T-cell (primary cell): ENCODE measurements at regions not wholly inside any gene's neighbourhood (a gene's known extent, or its start where the extent isn't known, plus 50 kb on each side); places are given as distances from the start of the nearest gene placed in this dataset.

Experiments
- ATAC-seq, 4 experiments: fragments of 200-7000 bp in 3 of 4; fragments of 150-1000 bp in 1 of 4; cut with Tn5 transposase; replicated peaks in 1 of 4; 1 replicate in 3 of 4; 2 replicates in 1 of 4; pipeline ENCODE4 v1.10.0; 2021; ENCODE audit warnings: moderate library complexity in 3 of 4, mild to moderate bottlenecking in 2 of 4, moderate number of reproducible peaks in 1 of 4
- CTCF ChIA-PET, 2 donors: fragments of 300-600 bp; sonication (Branson Sonifier 250); formaldehyde crosslinking; loops; one replicate each; lab custom pipeline; 2022; ENCODE audit warnings: antibody characterized with exemption in 2 of 2; lab: Charles Lee
- POLR2A ChIA-PET, 2 donors: fragments of 300-600 bp; sonication (Branson Sonifier 250); formaldehyde crosslinking; loops; one replicate each; lab custom pipeline; 2022; ENCODE audit warnings: antibody characterized with exemption in 2 of 2; lab: Charles Lee
- DNase-seq, 35 experiments: peaks; one replicate each; pipeline versions ENCODE4 v3.0.0 to v3.0.0-alpha.2; 2013 to 2023
- H3K27ac ChIP-seq: one replicate; pipeline ENCODE4 v1.5.1; 2013; ENCODE audit warnings: low read length
- H3K27me3 ChIP-seq, 2 experiments: replicated peaks in 1 of 2; 1 replicate in 1 of 2; 2 replicates in 1 of 2; pipeline versions ENCODE4 v1.6.1 to v1.7.0; 2013; ENCODE audit warnings: low read length in 1 of 2, mixed read lengths in 1 of 2; ENCODE audit not compliant: control insufficient read depth in 2 of 2, insufficient read depth in 2 of 2; ENCODE audit errors: extremely low read depth in 1 of 2
- H3K36me3 ChIP-seq, 2 donors: 1 replicate in 1 of 2; 2 replicates in 1 of 2; pipeline versions ENCODE4 v1.6.1 to v1.7.0; 2013; ENCODE audit warnings: low read length in 1 of 2; ENCODE audit not compliant: control insufficient read depth in 2 of 2, insufficient read depth in 1 of 2; ENCODE audit errors: extremely low read depth in 1 of 2
- H3K4me1 ChIP-seq, 2 experiments: 1 replicate in 1 of 2; 2 replicates in 1 of 2; pipeline versions ENCODE4 v1.6.1 to v1.7.0; 2013; ENCODE audit warnings: low read length in 2 of 2, mixed read lengths in 1 of 2; ENCODE audit not compliant: insufficient read depth in 2 of 2, control insufficient read depth in 1 of 2; ENCODE audit errors: extremely low read depth in 1 of 2
- H3K4me3 ChIP-seq, 2 donors: 1 replicate in 1 of 2; 2 replicates in 1 of 2; pipeline versions ENCODE4 v1.5.1 to v1.7.0; 2013; ENCODE audit warnings: mild to moderate bottlenecking in 2 of 2, low read length in 1 of 2, moderate library complexity in 1 of 2; ENCODE audit not compliant: control insufficient read depth in 1 of 2; ENCODE audit errors: extremely low read depth in 1 of 2
- H3K9me3 ChIP-seq: 2 replicates; pipeline ENCODE4 v1.7.0; 2013
- H3K27ac Mint-ChIP-seq, 2 donors: one replicate each; pipeline ENCODE4 v1.8.0; 2020 to 2021; ENCODE audit warnings: mild to moderate bottlenecking in 2 of 2, mixed read lengths in 2 of 2
- H3K27me3 Mint-ChIP-seq, 2 donors: one replicate each; pipeline ENCODE4 v1.8.0; 2021 to 2022; ENCODE audit warnings: mixed read lengths in 2 of 2
- H3K36me3 Mint-ChIP-seq: one replicate; pipeline ENCODE4 v1.8.0; 2021; ENCODE audit warnings: mixed read lengths
- H3K4me1 Mint-ChIP-seq, 3 donors: one replicate each; pipeline ENCODE4 v1.8.0; 2020 to 2022; ENCODE audit warnings: mixed read lengths in 3 of 3, mild to moderate bottlenecking in 1 of 3
- H3K4me3 Mint-ChIP-seq, 3 donors: one replicate each; pipeline ENCODE4 v1.8.0; 2020 to 2022; ENCODE audit warnings: mild to moderate bottlenecking in 3 of 3, mixed read lengths in 3 of 3, moderate library complexity in 3 of 3
- H3K9me3 Mint-ChIP-seq, 3 donors: one replicate each; pipeline ENCODE4 v1.8.0; 2020 to 2022; ENCODE audit warnings: mixed read lengths in 3 of 3
- WGBS: methylation state at CpG from one replicate; pipeline ENCODE4 v1.1.5; 2013; ENCODE audit warnings: missing lambda C conversion rate; ENCODE audit not compliant: insufficient coverage; 5-methylcytosine and 5-hydroxymethylcytosine counted together

DNA sequence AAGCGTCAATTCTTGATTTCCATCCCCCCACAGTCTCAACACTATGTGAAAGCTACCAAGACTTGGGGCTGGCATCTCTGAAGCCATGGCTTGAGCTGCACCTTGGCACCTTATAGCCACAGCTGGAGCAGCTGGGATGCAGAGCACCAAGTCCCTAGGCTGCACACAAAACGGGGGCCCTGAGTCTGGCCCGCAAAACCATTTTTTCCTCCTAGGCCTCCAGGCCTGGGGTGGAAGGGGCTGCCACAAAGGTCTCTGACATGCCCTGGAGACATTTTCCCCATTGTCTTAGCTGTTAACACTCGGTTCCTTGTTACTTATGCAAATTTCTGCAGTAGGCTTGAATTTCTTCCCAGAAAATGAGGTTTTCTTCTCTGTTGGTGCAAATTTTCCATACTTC lies 89.8 kb upstream of the GNAI1 start:
- WGBS = 89% methylated on average over 4 of the region's 4 CpGs
- Mint-ChIP-seq H3K9me3 (peaks cover 7 to 19% (median 8%) of the 10 kb centered on the region in 3 donors), H3K4me1 (no peaks in the 10 kb centered on the region), H3K4me3 (no peak overlapping the region), H3K27me3 (peaks cover 0 to 3% of the 10 kb centered on the region in 2 donors), H3K36me3 (no peaks in the 10 kb centered on the region), H3K27ac (no peak overlapping the region)
- Histone ChIP-seq H3K27me3 (no peaks in the 10 kb centered on the region), H3K4me3 (no peak overlapping the region), H3K36me3 (no peaks in the 10 kb centered on the region), H3K27ac (no peak overlapping the region), H3K9me3 (no peaks in the 10 kb centered on the region), H3K4me1 (no peaks in the 10 kb centered on the region)
- no peak for ATAC-seq
- ChIA-PET POLR2A (interaction anchor here in 1 of 2 donors (0.6 kb wide), 1 partner anchor 12 kb away, joined by 3 read pairs; no protein-coding TSS in a partner anchor), CTCF (interaction anchor here in 1 of 2 donors (0.6 to 1.3 kb wide), 2 partner anchors 10 to 25 kb away, joined by 3 read pairs; no protein-coding TSS in a partner anchor)
- DNase-seq = no peak

DNA sequence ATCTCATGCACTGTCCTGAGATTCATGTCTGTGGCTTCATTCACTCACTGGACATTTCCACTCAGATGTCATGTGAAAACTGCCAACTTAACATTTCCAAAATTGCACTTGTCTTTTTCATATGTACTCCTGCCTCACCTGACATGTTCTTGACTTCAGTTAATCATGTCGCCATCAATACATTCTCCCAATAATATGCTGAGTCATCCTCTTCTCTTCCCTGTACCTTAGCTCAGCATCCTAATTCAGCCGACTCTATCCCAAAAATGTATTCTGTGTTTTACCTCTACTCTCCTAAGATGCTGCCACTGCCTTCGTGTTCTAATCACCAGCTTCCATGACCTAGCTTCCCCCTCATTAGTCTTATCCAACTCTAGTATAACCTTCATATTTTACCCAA lies 93.9 kb upstream of the GNAI1 start:
- DNase-seq (no peak), ATAC-seq (no peak)
- Histone ChIP-seq H3K4me1 (no peaks in the 10 kb centered on the region), H3K27ac (no peak overlapping the region), H3K36me3 (no peaks in the 10 kb centered on the region), H3K9me3 (no peaks in the 10 kb centered on the region), H3K27me3 (no peaks in the 10 kb centered on the region), H3K4me3 (no peak overlapping the region)
- Mint-ChIP-seq H3K4me1 (no peaks in the 10 kb centered on the region), H3K27ac (no peak overlapping the region), H3K4me3 (no peak overlapping the region), H3K27me3 (no peaks in the 10 kb centered on the region), H3K36me3 (no peaks in the 10 kb centered on the region), H3K9me3 (peaks cover 7 to 19% (median 8%) of the 10 kb centered on the region in 3 donors)
- POLR2A ChIA-PET = no interaction called here
- 77% methylated on average over 3 of the region's 3 CpGs for whole genome bisulfite sequencing
- CTCF ChIA-PET = interaction anchor here in 1 of 2 donors (0.6 kb wide), 1 partner anchor 887 kb away, joined by 3 read pairs; no protein-coding TSS in a partner anchor

DNA sequence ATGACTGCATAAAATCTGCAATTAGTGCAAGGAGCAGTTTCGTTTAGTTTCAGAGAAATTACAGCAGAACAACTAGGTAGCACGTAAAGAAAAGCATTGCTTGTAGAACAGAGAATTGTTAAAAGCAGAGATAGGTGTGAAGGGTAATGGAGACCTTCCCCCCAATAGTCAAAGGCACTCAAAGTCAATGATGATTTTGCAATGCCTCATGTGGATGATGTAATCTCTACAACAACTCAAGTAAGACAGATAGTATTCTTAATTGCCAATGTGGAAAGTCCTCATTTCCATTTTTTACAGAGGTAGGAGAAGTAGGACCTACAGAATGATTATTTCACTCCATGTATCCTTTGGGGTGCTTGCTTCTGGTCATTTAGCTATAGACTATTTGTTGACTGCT lies 94.3 kb upstream of the GNAI1 start:
- H3K4me3 ChIP-seq = no peak overlapping the region
- no CpG with 5 or more reads among the region's 2 CpGs for WGBS
- Mint-ChIP-seq H3K9me3 (peaks cover 4 to 15% (median 4%) of the 10 kb centered on the region in 3 donors), H3K36me3 (no peaks in the 10 kb centered on the region), H3K4me1 (no peaks in the 10 kb centered on the region), H3K4me3 (no peak overlapping the region), H3K27ac (no peak overlapping the region), H3K27me3 (no peaks in the 10 kb centered on the region)
- H3K36me3 ChIP-seq = no peaks in the 10 kb centered on the region
- DNase-seq (no peak), ATAC-seq (no peak)
- no peaks in the 10 kb centered on the region for H3K27me3 ChIP-seq
- H3K4me1 ChIP-seq = no peaks in the 10 kb centered on the region
- CTCF ChIA-PET = no interaction called here
- H3K9me3 ChIP-seq = no peaks in the 10 kb centered on the region
- POLR2A ChIA-PET = no interaction called here
- H3K27ac ChIP-seq = no peak overlapping the region

DNA sequence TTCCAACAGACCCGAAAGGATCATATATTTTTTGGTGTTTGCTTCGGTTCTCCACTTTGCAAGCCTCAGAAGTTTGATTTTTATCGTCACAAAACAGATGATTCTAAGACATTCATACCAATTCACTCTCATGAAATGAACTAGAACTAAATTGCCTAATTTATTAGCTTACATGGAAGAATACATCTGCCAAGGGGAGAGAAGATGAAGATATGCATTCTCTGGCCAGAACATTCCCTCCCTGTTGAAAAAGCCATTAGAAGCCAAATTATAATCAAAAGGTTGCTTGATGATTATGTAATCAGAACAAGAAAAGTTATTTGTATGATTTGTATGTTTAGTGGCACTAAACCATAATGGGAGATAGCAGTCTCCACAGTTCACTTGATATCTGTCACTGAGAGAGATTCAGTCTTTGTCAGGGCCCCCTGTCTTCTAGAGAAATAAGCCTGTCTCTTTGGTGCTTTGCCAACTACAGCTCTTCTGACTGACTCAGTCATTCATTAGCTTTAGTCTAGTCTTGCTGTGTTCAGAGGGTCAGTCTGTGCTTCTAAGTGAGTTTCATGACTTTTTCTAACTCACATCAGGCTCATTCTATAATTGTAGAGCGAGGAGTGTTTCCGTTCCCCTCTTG lies 95.3 kb upstream of the GNAI1 start:
- WGBS = no CpG with 5 or more reads among the region's 5 CpGs
- CTCF ChIA-PET = interaction anchor here in 1 of 2 donors (0.6 kb wide), 1 partner anchor 476 kb away, joined by 3 read pairs; no protein-coding TSS in a partner anchor
- Histone ChIP-seq H3K9me3 (no peaks in the 10 kb centered on the region), H3K4me1 (no peaks in the 10 kb centered on the region), H3K27ac (no peak overlapping the region), H3K36me3 (no peaks in the 10 kb centered on the region), H3K27me3 (no peaks in the 10 kb centered on the region), H3K4me3 (no peak overlapping the region)
- Mint-ChIP-seq H3K36me3 (no peaks in the 10 kb centered on the region), H3K9me3 (peaks cover 0 to 13% (median 0%) of the 10 kb centered on the region in 3 donors), H3K4me3 (no peak overlapping the region), H3K4me1 (no peaks in the 10 kb centered on the region), H3K27me3 (no peaks in the 10 kb centered on the region), H3K27ac (no peak overlapping the region)
- no peak for ATAC-seq
- DNase-seq = no peak
- POLR2A ChIA-PET = no interaction called here

DNA sequence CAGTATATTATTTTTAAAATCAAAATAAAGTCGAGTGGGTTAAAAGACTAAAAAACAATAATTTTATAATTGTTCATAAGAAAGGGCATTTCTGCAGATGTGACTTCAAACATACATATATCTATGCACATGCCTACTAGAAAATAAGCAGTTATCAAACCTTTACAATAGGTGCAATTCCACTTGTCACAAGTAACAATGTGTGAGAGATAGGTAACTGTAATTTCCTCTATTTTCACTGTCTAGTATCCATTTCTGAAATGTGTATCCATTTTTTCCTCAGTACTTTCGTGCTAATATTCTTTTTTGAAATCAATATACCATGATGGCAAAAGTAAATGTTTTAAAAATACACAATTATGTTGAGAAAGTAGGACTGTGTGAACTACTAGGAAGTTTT lies 96.9 kb upstream of the GNAI1 start:
- whole genome bisulfite sequencing = no CpG with 5 or more reads among the region's 2 CpGs
- ChIA-PET CTCF (no interaction called here), POLR2A (no interaction called here)
- Histone ChIP-seq H3K27me3 (no peaks in the 10 kb centered on the region), H3K36me3 (no peaks in the 10 kb centered on the region), H3K27ac (no peak overlapping the region), H3K4me1 (no peaks in the 10 kb centered on the region), H3K4me3 (no peak overlapping the region), H3K9me3 (no peaks in the 10 kb centered on the region)
- no peak for DNase-seq
- no peak overlapping the region for H3K4me3 Mint-ChIP-seq
- H3K27ac Mint-ChIP-seq = no peak overlapping the region
- no peak for ATAC-seq
- H3K4me1 Mint-ChIP-seq = no peaks in the 10 kb centered on the region
- H3K36me3 Mint-ChIP-seq = no peaks in the 10 kb centered on the region
- peaks cover 0 to 11% (median 0%) of the 10 kb centered on the region in 3 donors for H3K9me3 Mint-ChIP-seq
- no peaks in the 10 kb centered on the region for H3K27me3 Mint-ChIP-seq

DNA sequence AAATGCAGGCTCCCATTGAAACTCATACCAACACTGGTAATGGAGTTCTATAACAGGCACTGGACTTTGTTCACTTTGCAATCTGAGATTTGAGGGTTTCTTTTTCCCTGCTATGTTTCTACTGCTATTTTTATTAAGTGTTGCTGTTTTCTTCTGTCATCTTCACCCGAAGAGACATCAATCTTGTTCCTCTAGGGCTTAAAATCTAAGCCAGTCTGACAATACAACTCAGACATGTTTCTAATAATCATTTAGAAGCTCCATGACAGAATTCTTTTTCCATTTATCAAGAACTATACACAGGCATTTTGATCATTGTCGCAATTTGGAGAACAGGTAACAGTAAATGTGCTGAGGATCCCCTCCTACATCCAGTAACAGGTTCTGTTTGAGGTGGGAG lies 98.5 kb upstream of the GNAI1 start:
- Mint-ChIP-seq H3K4me3 (no peak overlapping the region), H3K27ac (no peak overlapping the region), H3K36me3 (no peaks in the 10 kb centered on the region), H3K4me1 (no peaks in the 10 kb centered on the region), H3K27me3 (no peaks in the 10 kb centered on the region), H3K9me3 (peaks cover 0 to 11% (median 2%) of the 10 kb centered on the region in 3 donors)
- Histone ChIP-seq H3K4me1 (no peaks in the 10 kb centered on the region), H3K27me3 (no peaks in the 10 kb centered on the region), H3K9me3 (no peaks in the 10 kb centered on the region), H3K27ac (no peak overlapping the region), H3K4me3 (no peak overlapping the region), H3K36me3 (no peaks in the 10 kb centered on the region)
- DNase-seq (no peak), ATAC-seq (no peak)
- CTCF ChIA-PET = no interaction called here
- POLR2A ChIA-PET = no interaction called here
- 60% methylated on average over 1 of the region's 2 CpGs for WGBS
